AG04449 (cell line): ENCODE measurements at regions not wholly inside any gene's neighbourhood (a gene's known extent, or its start where the extent isn't known, plus 50 kb on each side); places are given as distances from the start of the nearest gene placed in this dataset.

ENCODE experiments used
- CTCF ChIA-PET: fragments of 350-600 bp; formaldehyde crosslinking; extraction: SDS; loops from one replicate; lab custom pipeline; 2021; ENCODE audit warnings: antibody characterized with exemption; lab: Yijun Ruan, JAX
- POLR2A ChIA-PET: fragments of 400-600, 350-600 bp; formaldehyde crosslinking; extraction: SDS; loops from one replicate; lab custom pipeline; 2020; ENCODE audit warnings: antibody characterized with exemption, inconsistent platforms; lab: Yijun Ruan, JAX
- DNase-seq: peaks from one replicate; pipeline ENCODE4 v3.0.0-alpha.2; 2010; ENCODE audit warnings: low read depth, low spot score
- H3K4me3 ChIP-seq: 2 replicates; pipeline ENCODE4 v1.5.1; 2011; ENCODE audit warnings: low read depth, mild to moderate bottlenecking, control low read depth, low read length
- CTCF ChIP-seq: IDR thresholded peaks from one replicate; pipeline ENCODE4 v1.5.1; 2011; ENCODE audit warnings: mild to moderate bottlenecking, moderate library complexity, low read length, control low read depth, inconsistent platforms; ENCODE audit not compliant: insufficient read depth; ENCODE audit errors: missing control alignments

GRCh38 chr19:31105761-31106160 lies 243.5 kb downstream of the TSHZ3 start:
- CTCF ChIA-PET: no interaction called here
- DNase-seq: no peak
- no peak overlapping the region for H3K4me3 ChIP-seq
- POLR2A ChIA-PET: no interaction called here
- no peak for TF ChIP-seq CTCF

DNA sequence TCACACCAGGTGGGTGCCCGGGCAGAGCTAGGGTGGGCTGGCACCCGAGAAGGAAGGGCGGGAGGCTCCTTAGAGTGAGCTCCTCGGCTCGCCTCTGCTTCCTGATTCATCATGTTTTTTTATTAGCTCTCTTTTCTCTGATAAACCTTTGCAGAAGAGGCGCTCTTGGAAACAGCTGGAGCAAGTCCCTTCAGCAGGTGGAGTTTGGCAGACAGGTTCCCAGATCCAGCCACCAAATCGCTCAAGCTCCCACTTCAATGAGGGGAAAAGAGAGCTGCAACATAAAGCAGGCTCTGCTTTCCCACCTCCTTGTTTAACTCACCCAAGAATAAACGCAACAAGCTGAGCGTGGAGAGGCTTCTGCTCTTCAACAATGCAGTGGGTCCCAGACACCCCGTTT lies 244.8 kb downstream of the TSHZ3 start:
- H3K4me3 ChIP-seq: no peak overlapping the region
- DNase-seq: no peak
- ChIA-PET CTCF (interaction anchor here (0.7 to 1.4 kb wide), 3 partner anchors 11 to 445 kb away, joined by 3 to 4 read pairs (median 4); no protein-coding TSS in a partner anchor), POLR2A (no interaction called here)
- no peak for TF ChIP-seq CTCF

- TF ChIP-seq CTCF: no peak
- no peak overlapping the region for H3K4me3 ChIP-seq
- DNase-seq: no peak
- ChIA-PET CTCF (interaction anchor here (0.9 kb wide), 1 partner anchor 15 kb away, joined by 3 read pairs; no protein-coding TSS in a partner anchor), POLR2A (no interaction called here)
Measured at GRCh38 chr19:31103228-31103627, 246.0 kb downstream of the TSHZ3 start.

- H3K4me3 ChIP-seq: no peak overlapping the region
- ChIA-PET POLR2A (no interaction called here), CTCF (no interaction called here)
- TF ChIP-seq CTCF: no peak
- no peak for DNase-seq
Measured at GRCh38 chr19:31102674-31103073, 246.6 kb downstream of the TSHZ3 start.

GRCh38 chr19:31100981-31101380 lies 248.3 kb downstream of the TSHZ3 start:
- no peak for TF ChIP-seq CTCF
- DNase-seq: no peak
- POLR2A ChIA-PET: no interaction called here
- H3K4me3 ChIP-seq: no peak overlapping the region
- CTCF ChIA-PET: interaction anchor here (1.0 to 2.1 kb wide), 4 partner anchors 10 to 448 kb away, joined by 3 to 7 read pairs (median 4); no protein-coding TSS in a partner anchor

DNA sequence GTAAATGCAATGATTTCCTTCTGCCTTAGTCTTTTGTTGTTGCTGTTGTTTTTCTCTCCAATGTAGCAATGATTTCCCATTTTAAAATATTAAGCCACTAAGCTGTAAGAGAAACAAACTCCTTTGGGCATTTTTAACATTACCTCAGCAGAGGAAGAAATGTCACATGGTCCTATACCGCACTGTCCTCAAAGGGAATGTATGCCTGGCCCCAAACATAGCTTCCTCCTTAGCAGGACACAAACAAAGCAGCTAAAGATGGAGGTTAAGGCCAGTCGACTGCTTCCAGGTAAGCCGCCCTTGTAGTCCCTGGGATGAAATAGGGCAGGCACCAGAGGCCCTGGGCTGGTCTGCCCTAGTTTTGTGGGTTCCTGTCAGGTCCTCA lies 249.0 kb downstream of the TSHZ3 start:
- no peak for DNase-seq
- no peak for TF ChIP-seq CTCF
- ChIA-PET CTCF (interaction anchor here (0.6 to 2.1 kb wide), 6 partner anchors 12 to 449 kb away, joined by 3 to 7 read pairs (median 4); no protein-coding TSS in a partner anchor), POLR2A (no interaction called here)
- no peak overlapping the region for H3K4me3 ChIP-seq
